ENCODE measurements at regions not wholly inside any gene's neighbourhood (a gene's known extent, or its start where the extent isn't known, plus 50 kb on each side); places are given as distances from the start of the nearest gene placed in this dataset.
"Not testable (repeated sequence)": the region's sequence is repeated elsewhere in the genome, so short reads cannot be mapped to it uniquely, and the experiment has no call there.

GRCh38 chr7:112937651-112938415 lies 147.6 kb upstream of the TMEM168 start:
- no peak for DNase-seq (ENCODE audit: low read depth in 3 of 3)

DNA sequence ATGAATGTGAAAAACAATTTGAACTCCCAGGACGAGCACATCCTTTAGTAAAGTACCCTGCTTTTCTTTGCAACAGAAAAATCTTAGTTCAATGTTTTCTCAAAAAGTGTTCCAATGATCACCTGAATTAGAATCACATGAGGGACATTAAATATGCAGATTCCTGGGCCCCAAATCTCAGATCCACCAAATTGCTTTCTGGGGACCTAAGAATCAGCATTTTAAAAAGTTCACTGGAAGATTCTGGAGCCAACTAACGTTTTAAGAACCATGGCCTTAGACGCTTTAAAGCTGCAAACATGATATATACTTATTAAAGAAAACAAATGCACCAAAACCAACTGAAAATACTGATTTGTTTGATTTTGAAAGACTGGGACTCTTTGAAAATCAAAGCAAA lies 143.4 kb upstream of the TMEM168 start:
- no peak for DNase-seq (ENCODE audit: low read depth in 3 of 3)

DNA sequence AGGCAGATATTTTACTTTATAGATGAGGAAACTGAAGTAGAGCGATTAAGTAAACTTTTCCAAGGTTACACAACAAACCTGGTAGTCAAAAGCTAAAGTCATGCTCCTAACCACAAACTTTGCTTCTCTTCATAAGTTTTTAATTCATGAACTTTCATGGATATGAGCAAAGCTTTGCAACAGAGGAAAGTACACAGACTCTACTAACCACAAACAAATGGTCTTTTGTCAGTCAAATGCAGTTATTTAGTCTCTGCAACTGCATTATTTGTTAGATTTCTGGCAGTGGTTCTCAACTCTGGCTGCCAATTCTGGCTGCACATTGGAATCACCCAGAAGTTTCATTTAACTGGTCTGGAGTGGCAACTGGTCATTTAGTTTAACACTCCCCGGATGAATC lies 140.6 kb upstream of the TMEM168 start:
- DNase-seq (ENCODE audit: low read depth in 3 of 3): no peak

GRCh38 chr7:112929421-112929820 lies 139.2 kb upstream of the TMEM168 start:
- DNase-seq (ENCODE audit: low read depth in 3 of 3): no peak

- DNase-seq (ENCODE audit: low read depth in 3 of 3): no peak
Measured at GRCh38 chr7:112926018-112926417, 135.8 kb upstream of the TMEM168 start.

GRCh38 chr7:112922546-112922945 lies 132.4 kb upstream of the TMEM168 start:
- DNase-seq (ENCODE audit: low read depth in 3 of 3): not testable (repeated sequence)

GRCh38 chr7:112916431-112916830 lies 126.2 kb upstream of the TMEM168 start:
- DNase-seq (ENCODE audit: low read depth in 3 of 3): not testable (repeated sequence)

GRCh38 chr7:112908086-112908485 lies 117.9 kb upstream of the TMEM168 start:
- DNase-seq (ENCODE audit: low read depth in 3 of 3): no peak

- no peak for DNase-seq (ENCODE audit: low read depth in 3 of 3)
Measured at GRCh38 chr7:112907658-112908057, 117.5 kb upstream of the TMEM168 start.

- DNase-seq (ENCODE audit: low read depth in 3 of 3): no peak
Measured at GRCh38 chr7:112905950-112906349, 115.8 kb upstream of the TMEM168 start.

- no peak for DNase-seq (ENCODE audit: low read depth in 3 of 3)
Measured at GRCh38 chr7:112905413-112905812, 115.2 kb upstream of the TMEM168 start.

GRCh38 chr7:112898432-112899290 lies 108.5 kb upstream of the TMEM168 start:
- peak in 2 of 3 donors; percentile 7 to 10 for DNase-seq (ENCODE audit: low read depth in 3 of 3)

- DNase-seq (ENCODE audit: low read depth in 3 of 3): no peak
Measured at GRCh38 chr7:112897839-112898431, 107.7 kb upstream of the TMEM168 start.

DNA sequence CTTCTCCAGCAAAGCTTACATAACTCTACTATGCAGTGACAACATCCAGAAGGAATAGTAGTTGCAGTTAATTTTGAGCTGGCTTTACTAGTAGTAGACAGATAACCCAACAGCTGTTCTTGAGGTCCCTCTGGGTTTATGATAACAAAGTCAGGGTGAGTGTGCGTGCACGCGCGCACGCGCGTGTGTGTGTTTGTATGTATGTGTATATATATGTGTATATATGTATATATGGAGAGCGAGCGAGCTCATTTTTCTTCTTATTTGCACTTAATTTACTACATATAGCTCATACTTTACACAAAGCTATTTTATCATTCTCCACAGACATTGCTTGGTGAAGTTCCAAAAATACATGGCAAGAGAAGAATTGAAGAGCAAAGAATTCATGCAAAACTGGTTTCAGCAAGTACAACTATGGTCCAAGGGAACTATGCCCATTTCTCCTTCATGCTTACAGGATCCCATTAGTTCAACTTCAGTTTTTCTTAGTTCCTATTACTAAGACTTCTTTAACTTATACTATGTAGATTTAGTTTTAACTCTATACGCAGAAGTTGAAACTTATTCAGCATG lies 105.9 kb upstream of the TMEM168 start:
- no peak for DNase-seq (ENCODE audit: low read depth in 3 of 3)

DNA sequence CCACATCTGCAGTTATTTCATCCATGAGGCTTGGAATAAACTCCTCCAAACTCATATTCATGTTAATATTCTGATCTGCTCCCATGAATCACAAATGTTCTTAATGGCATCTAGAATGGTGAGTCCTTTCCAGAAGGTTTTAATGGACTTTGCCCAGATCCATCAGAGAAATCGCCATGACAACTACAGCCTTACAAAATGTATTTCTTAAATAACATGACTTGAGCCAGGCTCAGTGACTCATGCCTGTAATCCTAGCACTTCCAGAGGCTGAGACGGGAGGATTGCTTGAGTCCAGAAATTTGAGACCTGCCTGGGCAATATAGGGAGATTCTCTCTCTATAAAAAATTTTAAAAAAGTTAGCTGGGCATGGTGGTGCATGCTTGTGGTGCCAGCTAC lies 102.1 kb upstream of the TMEM168 start:
- no peak for DNase-seq (ENCODE audit: low read depth in 3 of 3)

- no peak for DNase-seq (ENCODE audit: low read depth in 3 of 3)
Measured at GRCh38 chr7:112891698-112892097, 101.5 kb upstream of the TMEM168 start.

DNA sequence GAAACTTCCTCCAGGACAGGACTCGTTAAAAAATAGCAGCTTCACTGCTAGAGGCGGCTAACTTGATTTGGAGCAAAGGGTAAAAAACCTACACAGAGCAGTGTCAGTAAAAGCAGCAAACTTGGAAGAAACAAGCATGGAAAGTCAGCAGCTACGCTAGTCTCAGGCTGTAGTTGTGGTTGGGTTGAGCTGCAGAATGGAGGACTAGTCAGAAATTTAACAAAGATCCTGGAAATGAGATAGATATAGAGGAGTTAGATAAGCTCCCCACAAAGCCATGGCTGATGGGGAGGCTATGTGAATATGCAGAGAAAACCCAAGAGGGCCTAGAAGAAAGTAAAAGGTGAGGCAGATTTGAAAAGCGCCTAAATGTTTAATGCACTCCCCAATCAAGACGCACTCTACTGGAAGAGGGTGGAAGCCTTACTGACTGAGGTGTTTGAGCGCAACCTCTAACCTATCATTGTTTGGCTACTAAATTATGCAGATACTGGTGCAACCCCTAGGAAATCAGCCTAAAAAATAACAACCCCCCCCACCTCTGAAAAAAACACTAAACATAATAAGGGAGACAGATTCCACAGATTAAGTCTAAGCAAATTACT lies 99.7 kb upstream of the TMEM168 start:
- no peak for DNase-seq (ENCODE audit: low read depth in 3 of 3)

DNA sequence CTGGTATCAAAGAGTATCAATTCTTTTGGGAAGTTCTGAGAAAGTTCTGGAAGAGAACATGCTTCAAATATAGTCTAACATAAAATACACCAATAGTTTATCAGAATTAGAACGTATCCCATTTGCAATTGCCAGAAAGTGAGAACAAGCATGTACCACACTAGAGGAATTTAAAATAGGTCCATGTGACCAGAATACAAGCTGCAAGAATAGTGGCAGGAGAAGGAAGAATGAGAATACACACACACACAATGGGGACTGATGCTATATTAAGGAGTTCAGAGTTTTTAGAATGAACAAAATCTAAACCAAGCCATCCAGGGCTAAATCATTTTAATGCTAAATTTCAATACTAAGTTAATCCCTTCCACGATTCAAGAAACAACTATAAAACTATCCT lies 99.1 kb upstream of the TMEM168 start:
- DNase-seq (ENCODE audit: low read depth in 3 of 3): no peak

DNA sequence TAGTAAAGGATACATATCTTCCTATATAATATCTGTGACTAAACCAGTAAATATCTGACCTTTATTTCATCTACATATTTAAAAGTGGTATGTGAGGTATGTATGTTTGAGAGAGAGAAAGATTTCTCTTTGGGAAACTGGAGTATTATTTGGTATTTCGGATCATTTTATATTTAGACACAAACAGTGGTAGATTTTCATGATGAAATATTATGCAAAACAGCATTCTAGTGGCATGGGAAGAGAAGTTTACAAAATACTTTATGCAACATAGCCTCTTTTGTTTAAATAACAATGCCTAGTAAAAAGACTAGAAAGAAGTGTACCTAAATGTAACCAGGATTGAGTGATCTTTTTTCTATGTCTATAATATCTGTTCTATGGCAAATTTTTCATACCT lies 98.6 kb upstream of the TMEM168 start:
- no peak for DNase-seq (ENCODE audit: low read depth in 3 of 3)

- no peak for DNase-seq (ENCODE audit: low read depth in 3 of 3)
Measured at GRCh38 chr7:112887976-112888375, 97.8 kb upstream of the TMEM168 start.

GRCh38 chr7:112887337-112887736 lies 97.1 kb upstream of the TMEM168 start:
- no peak for DNase-seq (ENCODE audit: low read depth in 3 of 3)

DNA sequence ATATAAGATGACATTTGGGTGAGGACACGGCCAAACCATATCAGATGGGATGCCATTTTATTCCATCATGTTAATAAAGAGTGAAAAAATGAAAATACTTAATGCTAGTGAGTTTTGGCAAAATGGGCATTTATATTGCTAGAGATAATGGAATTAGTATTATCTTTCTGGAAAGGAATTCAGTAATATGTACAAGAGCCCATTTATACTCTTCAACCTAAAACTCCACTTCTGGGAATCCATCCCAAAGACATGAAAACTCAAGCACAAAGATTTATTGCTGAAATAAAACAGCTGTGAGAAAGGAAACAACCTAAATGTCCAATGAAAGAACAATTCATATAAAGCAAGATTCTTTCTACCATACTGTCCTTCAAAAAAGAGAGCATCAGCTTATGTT lies 96.0 kb upstream of the TMEM168 start:
- DNase-seq (ENCODE audit: low read depth in 3 of 3): no peak
